ENCODE measurements at regions not wholly inside any gene's neighbourhood (a gene's known extent, or its start where the extent isn't known, plus 50 kb on each side); places are given as distances from the start of the nearest gene placed in this dataset.
A peak's percentile ranks its signal among the peaks of the same experiment; 100 is the strongest.

- no peaks in the 10 kb centered on the region for H3K36me3 Mint-ChIP-seq (ENCODE audit: low read depth)
- H3K27ac Mint-ChIP-seq: no peak overlapping the region
- no peak for ATAC-seq
- H3K4me1 Mint-ChIP-seq: peaks cover 6% of the 10 kb centered on the region
- no peaks in the 10 kb centered on the region for H3K9me3 Mint-ChIP-seq
- DNase-seq: no peak
- peaks cover 2% of the 10 kb centered on the region for H3K27me3 Mint-ChIP-seq
- H3K4me3 Mint-ChIP-seq: no peak overlapping the region
Observed at GRCh38 chr10:78203915-78204818, 170.5 kb downstream of the RPS24 start.

GRCh38 chr10:78205457-78206016 is 171.9 kb downstream of the RPS24 start:
- H3K4me3 Mint-ChIP-seq: no peak overlapping the region
- peaks cover 2% of the 10 kb centered on the region for H3K27me3 Mint-ChIP-seq
- peak; percentile 26 for ATAC-seq
- DNase-seq: no peak
- H3K4me1 Mint-ChIP-seq: peaks cover 6% of the 10 kb centered on the region
- H3K9me3 Mint-ChIP-seq: no peaks in the 10 kb centered on the region
- peak overlapping the region; percentile 67 for H3K27ac Mint-ChIP-seq
- no peaks in the 10 kb centered on the region for H3K36me3 Mint-ChIP-seq (ENCODE audit: low read depth)

DNA sequence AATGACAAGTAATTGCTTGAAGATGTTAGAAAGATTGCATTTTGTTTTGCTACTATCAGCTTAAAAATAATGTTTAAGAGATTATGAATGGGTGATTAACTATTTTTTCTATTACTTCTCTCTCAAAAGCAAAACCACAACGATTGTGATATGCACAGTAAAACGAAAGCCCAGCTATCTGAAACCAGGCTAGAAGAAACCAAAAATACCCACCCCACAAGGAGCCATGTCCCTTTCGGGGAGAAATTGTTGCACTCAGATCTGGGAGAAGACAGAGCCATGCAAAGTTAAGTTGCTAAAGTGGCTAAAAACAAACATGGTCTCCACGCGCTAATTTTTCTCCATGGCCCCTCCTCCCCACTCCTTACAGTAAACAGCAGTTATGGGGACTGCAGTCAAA is 173.6 kb downstream of the RPS24 start:
- no peak for ATAC-seq
- H3K4me3 Mint-ChIP-seq: no peak overlapping the region
- H3K9me3 Mint-ChIP-seq: no peaks in the 10 kb centered on the region
- H3K4me1 Mint-ChIP-seq: peaks cover 14% of the 10 kb centered on the region
- no peak overlapping the region for H3K27ac Mint-ChIP-seq
- no peaks in the 10 kb centered on the region for H3K36me3 Mint-ChIP-seq (ENCODE audit: low read depth)
- H3K27me3 Mint-ChIP-seq: peaks cover 2% of the 10 kb centered on the region
- DNase-seq: no peak

DNA sequence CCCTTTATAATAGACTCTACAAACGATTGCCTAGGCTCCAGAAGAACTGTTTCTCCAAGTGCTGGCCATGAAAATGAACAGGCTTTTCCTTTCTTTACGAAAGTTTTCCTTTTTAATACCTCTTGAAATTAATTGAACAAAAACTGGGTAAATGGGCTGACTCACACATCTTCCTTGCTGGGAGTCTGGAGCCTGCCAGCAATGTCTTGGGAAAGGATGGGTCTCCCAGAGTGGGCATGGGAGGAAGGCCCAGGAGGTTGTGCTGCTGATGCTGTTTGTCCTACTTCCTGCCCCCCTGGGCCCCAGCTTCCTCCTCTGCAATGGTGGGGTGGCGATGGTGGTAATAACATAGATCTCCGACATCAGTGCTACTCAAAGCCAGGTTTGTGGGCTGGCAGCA is 174.1 kb downstream of the RPS24 start:
- Mint-ChIP-seq H3K9me3 (no peaks in the 10 kb centered on the region), H3K36me3 (ENCODE audit: low read depth) (no peaks in the 10 kb centered on the region), H3K27ac (no peak overlapping the region), H3K4me3 (no peak overlapping the region), H3K27me3 (peaks cover 2% of the 10 kb centered on the region), H3K4me1 (peaks cover 14% of the 10 kb centered on the region)
- ATAC-seq (no peak), DNase-seq (no peak)

DNA sequence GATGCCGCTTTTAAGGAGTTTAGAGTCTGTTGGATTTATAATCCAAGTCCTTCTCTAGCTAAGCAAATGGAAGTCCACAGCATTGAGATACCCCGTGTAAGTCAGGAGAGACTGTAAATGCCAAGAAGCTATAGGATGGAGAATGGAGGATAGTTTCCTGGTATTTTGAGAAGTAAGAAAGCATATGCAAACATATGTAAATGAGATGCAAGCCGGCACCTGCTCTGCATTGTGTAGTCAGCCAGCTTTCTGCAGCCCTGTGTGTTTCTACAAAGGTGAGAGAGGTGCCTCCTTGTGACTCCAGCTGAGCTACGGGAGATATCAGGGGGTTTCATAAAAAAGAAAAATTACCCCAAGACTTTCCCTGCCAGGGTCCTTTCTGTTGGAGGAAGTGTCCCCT is 176.3 kb downstream of the RPS24 start:
- Mint-ChIP-seq H3K9me3 (no peaks in the 10 kb centered on the region), H3K27me3 (peaks cover 2% of the 10 kb centered on the region), H3K36me3 (ENCODE audit: low read depth) (no peaks in the 10 kb centered on the region), H3K27ac (no peak overlapping the region), H3K4me1 (peaks cover 15% of the 10 kb centered on the region), H3K4me3 (no peak overlapping the region)
- ATAC-seq: no peak
- DNase-seq: no peak

DNA sequence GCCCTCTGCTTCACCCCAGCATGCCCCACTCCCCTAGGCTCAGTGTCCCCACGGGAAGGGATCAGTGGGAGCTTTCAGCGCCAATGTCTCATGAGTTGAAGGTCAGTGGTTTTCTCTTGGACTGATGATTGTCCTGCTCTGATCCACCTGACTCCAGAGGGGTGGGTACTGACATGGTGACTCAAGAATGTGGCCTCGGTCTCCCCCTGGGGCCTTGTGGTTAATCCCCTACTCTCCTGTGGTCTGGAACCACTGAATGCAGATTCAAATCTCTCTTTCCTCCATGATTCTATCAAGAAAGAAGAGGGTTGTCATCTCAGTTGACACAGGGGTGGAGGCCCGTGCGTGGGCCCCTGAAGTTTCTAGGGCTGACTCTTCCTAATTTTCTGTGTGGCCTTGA is 176.9 kb downstream of the RPS24 start:
- no peaks in the 10 kb centered on the region for H3K9me3 Mint-ChIP-seq
- H3K36me3 Mint-ChIP-seq (ENCODE audit: low read depth): no peaks in the 10 kb centered on the region
- peaks cover 2% of the 10 kb centered on the region for H3K27me3 Mint-ChIP-seq
- H3K4me1 Mint-ChIP-seq: peaks cover 19% of the 10 kb centered on the region
- ATAC-seq (peak; percentile 47), DNase-seq (peak; percentile 11)
- peak overlapping the region; percentile 62 for H3K27ac Mint-ChIP-seq
- no peak overlapping the region for H3K4me3 Mint-ChIP-seq

GRCh38 chr10:78210976-78211375 is 177.3 kb downstream of the RPS24 start:
- no peaks in the 10 kb centered on the region for H3K9me3 Mint-ChIP-seq
- no peaks in the 10 kb centered on the region for H3K36me3 Mint-ChIP-seq (ENCODE audit: low read depth)
- H3K4me1 Mint-ChIP-seq: peaks cover 19% of the 10 kb centered on the region
- no peak for DNase-seq
- H3K27ac Mint-ChIP-seq: no peak overlapping the region
- ATAC-seq: no peak
- H3K27me3 Mint-ChIP-seq: peaks cover 2% of the 10 kb centered on the region
- H3K4me3 Mint-ChIP-seq: no peak overlapping the region

- H3K9me3 Mint-ChIP-seq: no peaks in the 10 kb centered on the region
- H3K36me3 Mint-ChIP-seq (ENCODE audit: low read depth): no peaks in the 10 kb centered on the region
- peak; percentile 18 for DNase-seq
- no peak for ATAC-seq
- H3K4me1 Mint-ChIP-seq: peaks cover 19% of the 10 kb centered on the region
- no peak overlapping the region for H3K4me3 Mint-ChIP-seq
- peaks cover 7% of the 10 kb centered on the region for H3K27me3 Mint-ChIP-seq
- H3K27ac Mint-ChIP-seq: no peak overlapping the region
Observed at GRCh38 chr10:78211561-78212051, 177.9 kb downstream of the RPS24 start.

GRCh38 chr10:78212060-78212785 is 178.6 kb downstream of the RPS24 start:
- H3K4me1 Mint-ChIP-seq: peaks cover 19% of the 10 kb centered on the region
- DNase-seq (no peak), ATAC-seq (no peak)
- H3K27me3 Mint-ChIP-seq: peaks cover 10% of the 10 kb centered on the region
- no peaks in the 10 kb centered on the region for H3K9me3 Mint-ChIP-seq
- no peaks in the 10 kb centered on the region for H3K36me3 Mint-ChIP-seq (ENCODE audit: low read depth)
- H3K27ac Mint-ChIP-seq: no peak overlapping the region
- H3K4me3 Mint-ChIP-seq: no peak overlapping the region

- Mint-ChIP-seq H3K27ac (no peak overlapping the region), H3K4me1 (peaks cover 19% of the 10 kb centered on the region), H3K9me3 (no peaks in the 10 kb centered on the region), H3K27me3 (peaks cover 11% of the 10 kb centered on the region), H3K36me3 (ENCODE audit: low read depth) (no peaks in the 10 kb centered on the region), H3K4me3 (no peak overlapping the region)
- ATAC-seq: no peak
- no peak for DNase-seq
Observed at GRCh38 chr10:78212786-78213175, 179.1 kb downstream of the RPS24 start.

DNA sequence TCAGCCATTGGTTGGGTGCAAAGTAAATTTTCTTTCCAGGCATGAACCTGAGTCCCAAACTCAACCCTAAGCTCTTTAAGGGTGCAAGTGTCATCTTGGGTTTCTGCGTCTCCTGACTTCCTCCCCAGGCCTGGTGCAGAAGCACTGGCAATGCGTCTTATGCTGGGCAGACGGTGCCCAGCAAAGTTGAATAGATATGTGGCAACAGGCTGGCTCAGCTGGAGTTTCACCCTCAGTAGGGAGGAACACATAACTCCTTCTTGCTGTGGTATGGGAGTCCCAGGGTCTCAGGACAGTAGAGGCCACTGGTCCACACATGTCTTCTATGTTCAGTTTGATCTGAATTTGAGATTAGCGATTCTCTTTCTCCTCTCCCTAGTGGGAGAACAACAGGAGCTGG is 181.3 kb downstream of the RPS24 start:
- Mint-ChIP-seq H3K27ac (peak overlapping the region; percentile 68), H3K4me3 (no peak overlapping the region), H3K4me1 (peaks cover 19% of the 10 kb centered on the region), H3K27me3 (peaks cover 12% of the 10 kb centered on the region), H3K36me3 (ENCODE audit: low read depth) (no peaks in the 10 kb centered on the region), H3K9me3 (no peaks in the 10 kb centered on the region)
- DNase-seq (no peak), ATAC-seq (no peak)

DNA sequence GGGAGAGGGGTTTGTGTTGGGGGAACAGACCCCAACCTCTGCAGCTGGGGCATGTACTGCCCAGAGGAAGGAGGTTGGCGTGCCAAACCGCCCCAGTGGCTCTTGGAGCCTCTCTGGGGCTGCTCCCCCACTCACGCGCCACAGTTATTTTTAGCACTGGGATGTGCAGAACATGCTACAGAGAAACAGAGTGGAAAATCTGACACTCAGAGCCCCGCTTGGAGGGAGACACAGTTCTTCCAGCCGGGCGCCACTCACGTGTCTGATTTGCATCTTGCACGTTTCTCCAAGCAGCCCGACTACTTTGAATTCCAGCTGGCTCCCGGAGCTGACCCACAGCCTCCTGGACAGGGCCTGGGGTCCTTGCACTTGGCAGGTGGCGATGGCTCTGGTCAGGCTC is 182.0 kb downstream of the RPS24 start:
- Mint-ChIP-seq H3K27me3 (peaks cover 12% of the 10 kb centered on the region), H3K4me1 (peaks cover 18% of the 10 kb centered on the region), H3K36me3 (ENCODE audit: low read depth) (no peaks in the 10 kb centered on the region), H3K4me3 (no peak overlapping the region), H3K27ac (peak overlapping the region; percentile 68), H3K9me3 (no peaks in the 10 kb centered on the region)
- peak; percentile 54 for DNase-seq
- peak; percentile 64 for ATAC-seq

GRCh38 chr10:78217336-78217735 is 183.7 kb downstream of the RPS24 start:
- no peak for DNase-seq
- ATAC-seq: no peak
- Mint-ChIP-seq H3K9me3 (no peaks in the 10 kb centered on the region), H3K27me3 (peaks cover 17% of the 10 kb centered on the region), H3K4me3 (no peak overlapping the region), H3K27ac (no peak overlapping the region), H3K4me1 (peaks cover 11% of the 10 kb centered on the region), H3K36me3 (ENCODE audit: low read depth) (no peaks in the 10 kb centered on the region)

GRCh38 chr10:78218798-78219490 is 185.3 kb downstream of the RPS24 start:
- H3K9me3 Mint-ChIP-seq: no peaks in the 10 kb centered on the region
- ATAC-seq: no peak
- H3K4me3 Mint-ChIP-seq: no peak overlapping the region
- no peak for DNase-seq
- no peaks in the 10 kb centered on the region for H3K36me3 Mint-ChIP-seq (ENCODE audit: low read depth)
- peaks cover 17% of the 10 kb centered on the region for H3K27me3 Mint-ChIP-seq
- peaks cover 11% of the 10 kb centered on the region for H3K4me1 Mint-ChIP-seq
- H3K27ac Mint-ChIP-seq: no peak overlapping the region

All from activated naive CD8-positive, alpha-beta T cell treated with anti-CD3 and anti-CD28 coated beads, Interleukin-2, amount 50 U/mL, for 24 hours (primary cell).